Chondrocyte (in vitro differentiated cells): ENCODE measurements at regions not wholly inside any gene's neighbourhood (a gene's known extent, or its start where the extent isn't known, plus 50 kb on each side); places are given as distances from the start of the nearest gene placed in this dataset.

Source experiments
- DNase-seq: peaks from one replicate; pipeline ENCODE4 v3.0.0; 2021; ENCODE audit warnings: mixed read lengths, low spot score
- H3K27ac Mint-ChIP-seq: one replicate; pipeline ENCODE4 v1.8.0; 2021; ENCODE audit warnings: mild to moderate bottlenecking, moderate library complexity, mixed read lengths; ENCODE audit not compliant: unreplicated experiment
- H3K27me3 Mint-ChIP-seq: 2 replicates; pipeline ENCODE4 v1.8.0; 2021; ENCODE audit warnings: low read depth, mixed read lengths
- H3K36me3 Mint-ChIP-seq: 2 replicates; pipeline ENCODE4 v1.8.0; 2021; ENCODE audit warnings: low read depth, mixed read lengths
- H3K4me1 Mint-ChIP-seq: 2 replicates; pipeline ENCODE4 v1.8.0; 2021; ENCODE audit warnings: low read depth, mild to moderate bottlenecking, mixed read lengths
- H3K4me3 Mint-ChIP-seq: one replicate; pipeline ENCODE4 v1.8.0; 2021; ENCODE audit warnings: mild to moderate bottlenecking, moderate library complexity, mixed read lengths; ENCODE audit not compliant: unreplicated experiment
- H3K9me3 Mint-ChIP-seq: 2 replicates; pipeline ENCODE4 v1.8.0; 2021; ENCODE audit warnings: low read depth, mixed read lengths
- TF ChIP-seq, protein P1 (sequence below): fragments of 200-600 bp; sonication (generic); IDR thresholded peaks from 2 replicates; pipeline ENCODE4 v1.5.0; 2021; ENCODE audit warnings: antibody characterized with exemption, mild to moderate bottlenecking, moderate library complexity

DNA sequence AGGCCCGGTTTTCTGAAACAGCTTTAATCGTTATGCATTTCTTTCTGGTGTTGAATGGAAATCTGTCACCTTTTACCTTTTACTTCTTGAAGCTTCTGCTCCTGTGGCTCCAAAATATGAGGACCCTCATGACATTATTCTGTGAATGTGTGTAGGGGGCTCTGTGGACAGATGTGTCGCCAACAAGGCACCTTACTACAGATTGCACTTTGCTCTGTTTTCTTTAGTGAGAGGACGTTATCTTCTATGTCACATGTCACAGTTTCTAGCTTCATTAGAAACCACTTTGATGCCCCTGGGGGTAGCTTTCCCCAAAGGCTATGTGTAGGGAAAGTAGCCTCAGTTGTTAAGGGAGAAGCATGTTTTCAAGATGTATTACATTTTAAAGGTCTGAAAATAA, 195.6 kb downstream of the ZNF621 start:
- Mint-ChIP-seq H3K9me3 (no peaks in the 10 kb centered on the region), H3K27ac (no peak overlapping the region), H3K4me3 (no peak overlapping the region), H3K4me1 (peaks cover 1% of the 10 kb centered on the region), H3K36me3 (no peaks in the 10 kb centered on the region), H3K27me3 (peaks cover 5% of the 10 kb centered on the region)
- TF ChIP-seq, protein P1, sequence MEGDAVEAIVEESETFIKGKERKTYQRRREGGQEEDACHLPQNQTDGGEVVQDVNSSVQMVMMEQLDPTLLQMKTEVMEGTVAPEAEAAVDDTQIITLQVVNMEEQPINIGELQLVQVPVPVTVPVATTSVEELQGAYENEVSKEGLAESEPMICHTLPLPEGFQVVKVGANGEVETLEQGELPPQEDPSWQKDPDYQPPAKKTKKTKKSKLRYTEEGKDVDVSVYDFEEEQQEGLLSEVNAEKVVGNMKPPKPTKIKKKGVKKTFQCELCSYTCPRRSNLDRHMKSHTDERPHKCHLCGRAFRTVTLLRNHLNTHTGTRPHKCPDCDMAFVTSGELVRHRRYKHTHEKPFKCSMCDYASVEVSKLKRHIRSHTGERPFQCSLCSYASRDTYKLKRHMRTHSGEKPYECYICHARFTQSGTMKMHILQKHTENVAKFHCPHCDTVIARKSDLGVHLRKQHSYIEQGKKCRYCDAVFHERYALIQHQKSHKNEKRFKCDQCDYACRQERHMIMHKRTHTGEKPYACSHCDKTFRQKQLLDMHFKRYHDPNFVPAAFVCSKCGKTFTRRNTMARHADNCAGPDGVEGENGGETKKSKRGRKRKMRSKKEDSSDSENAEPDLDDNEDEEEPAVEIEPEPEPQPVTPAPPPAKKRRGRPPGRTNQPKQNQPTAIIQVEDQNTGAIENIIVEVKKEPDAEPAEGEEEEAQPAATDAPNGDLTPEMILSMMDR, result no peak
- no peak for DNase-seq

GRCh38 chr3:40720863-40721262, 196.1 kb downstream of the ZNF621 start:
- no peaks in the 10 kb centered on the region for H3K36me3 Mint-ChIP-seq
- H3K27me3 Mint-ChIP-seq, result peaks cover 6% of the 10 kb centered on the region
- no peak for DNase-seq
- H3K9me3 Mint-ChIP-seq, result no peaks in the 10 kb centered on the region
- TF ChIP-seq, protein P1, result no peak
- no peaks in the 10 kb centered on the region for H3K4me1 Mint-ChIP-seq
- H3K27ac Mint-ChIP-seq, result no peak overlapping the region
- H3K4me3 Mint-ChIP-seq, result no peak overlapping the region

DNA sequence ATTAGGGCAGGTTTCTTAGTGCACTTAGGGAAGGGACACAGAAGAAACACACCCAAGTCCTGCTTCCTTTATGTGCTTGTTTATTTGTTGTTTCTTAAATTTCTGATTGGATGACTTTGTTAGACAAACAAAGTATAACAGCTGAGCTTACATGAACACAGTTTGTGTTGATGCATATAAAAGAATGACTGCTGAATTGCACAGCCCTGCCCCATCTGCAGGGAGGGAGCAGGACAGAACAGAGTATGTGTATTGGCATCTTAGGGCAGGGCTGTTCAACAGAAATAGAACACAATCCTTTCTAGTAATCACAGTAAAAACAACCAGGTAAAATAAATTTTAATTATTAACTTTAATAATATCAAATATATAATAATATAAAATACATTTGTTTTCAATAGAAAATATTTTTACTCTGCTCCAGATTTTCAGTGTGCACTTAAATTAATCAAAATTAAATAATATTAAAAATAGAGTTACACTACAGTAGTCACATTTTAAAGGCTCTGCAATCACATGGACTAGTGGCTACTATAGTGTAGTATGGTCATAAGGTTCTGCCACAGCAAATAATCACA, 198.4 kb downstream of the ZNF621 start:
- Mint-ChIP-seq H3K4me1 (no peaks in the 10 kb centered on the region), H3K27me3 (peaks cover 6% of the 10 kb centered on the region), H3K9me3 (peaks cover 6% of the 10 kb centered on the region), H3K27ac (no peak overlapping the region), H3K4me3 (no peak overlapping the region), H3K36me3 (no peaks in the 10 kb centered on the region)
- no peak for DNase-seq
- TF ChIP-seq, protein P1, result no peak

DNA sequence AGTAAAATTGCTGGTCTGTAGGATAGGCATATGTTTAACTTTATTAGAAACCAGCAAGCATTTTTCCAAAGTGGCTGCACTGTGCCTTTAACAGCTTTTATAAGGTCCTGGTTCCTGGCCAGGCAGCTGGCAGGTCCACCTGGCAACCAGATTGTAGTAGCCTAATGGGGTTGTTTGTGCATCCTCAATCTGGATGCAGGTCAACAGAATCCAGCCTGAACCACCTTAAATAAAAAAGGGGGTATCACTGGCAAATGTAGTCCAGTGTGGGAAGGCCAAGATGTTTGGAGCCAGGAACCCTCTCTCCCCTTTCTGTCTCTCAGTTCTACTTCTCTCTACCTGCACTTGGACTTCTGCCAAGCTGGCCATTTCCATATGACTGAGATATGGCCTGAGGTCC, 200.3 kb downstream of the ZNF621 start:
- H3K27me3 Mint-ChIP-seq, result peaks cover 6% of the 10 kb centered on the region
- TF ChIP-seq, protein P1, result no peak
- DNase-seq, result no peak
- H3K4me3 Mint-ChIP-seq, result no peak overlapping the region
- peaks cover 25% of the 10 kb centered on the region for H3K9me3 Mint-ChIP-seq
- peaks cover 15% of the 10 kb centered on the region for H3K36me3 Mint-ChIP-seq
- H3K27ac Mint-ChIP-seq, result no peak overlapping the region
- no peaks in the 10 kb centered on the region for H3K4me1 Mint-ChIP-seq

DNA sequence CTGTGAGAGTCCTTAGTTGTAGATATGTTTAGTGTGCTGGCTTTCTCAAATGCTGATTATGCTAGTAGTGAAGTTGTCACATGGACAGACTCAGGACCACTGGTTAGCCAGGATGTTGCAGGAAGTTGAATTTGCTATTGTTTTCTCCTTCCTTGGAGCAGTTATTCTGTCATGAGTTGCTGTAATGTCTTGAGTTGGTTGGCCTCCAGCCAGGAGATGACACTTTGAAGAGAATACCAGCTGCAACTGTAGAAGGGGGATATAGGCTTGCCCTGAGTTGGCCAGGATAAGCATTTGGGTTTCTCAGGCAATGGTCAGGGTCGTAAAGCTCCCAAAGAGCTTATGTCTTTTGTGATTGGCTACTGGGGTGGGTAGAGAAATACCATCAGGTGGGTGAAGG, 206.7 kb downstream of the ZNF621 start:
- DNase-seq, result no peak
- Mint-ChIP-seq H3K36me3 (peaks cover 23% of the 10 kb centered on the region), H3K27ac (no peak overlapping the region), H3K4me1 (no peaks in the 10 kb centered on the region), H3K9me3 (peaks cover 36% of the 10 kb centered on the region), H3K4me3 (no peak overlapping the region), H3K27me3 (no peaks in the 10 kb centered on the region)
- TF ChIP-seq, protein P1, result no peak
